Mesenchymal stem cell (in vitro differentiated cells and primary cell): ENCODE measurements at regions not wholly inside any gene's neighbourhood (a gene's known extent, or its start where the extent isn't known, plus 50 kb on each side); places are given as distances from the start of the nearest gene placed in this dataset.

Experiments
- DNase-seq: peaks from one replicate; pipeline ENCODE4 v3.0.0-alpha.2; 2013
- H2AFZ ChIP-seq: one replicate; pipeline ENCODE4 v1.6.1; 2013; ENCODE audit warnings: low read depth, mild to moderate bottlenecking, control low read depth, inconsistent platforms, low read length, moderate library complexity
- H2AK5ac ChIP-seq: 2 replicates; pipeline ENCODE4 v1.6.1; 2013; ENCODE audit warnings: low read length, moderate library complexity, mild to moderate bottlenecking, inconsistent platforms; ENCODE audit not compliant: severe bottlenecking
- H2BK120ac ChIP-seq: one replicate; pipeline ENCODE4 v1.6.1; 2013; ENCODE audit warnings: low read depth, mild to moderate bottlenecking, inconsistent platforms, low read length, moderate library complexity
- H2BK12ac ChIP-seq, 2 experiments: one replicate each; pipeline ENCODE4 v1.6.1; 2013; ENCODE audit warnings: inconsistent platforms in 2 of 2, low read length in 2 of 2, mild to moderate bottlenecking in 2 of 2, moderate library complexity in 2 of 2, control low read depth in 1 of 2
- H2BK15ac ChIP-seq: one replicate; pipeline ENCODE4 v1.6.1; 2013; ENCODE audit warnings: mild to moderate bottlenecking, low read depth, inconsistent platforms; ENCODE audit not compliant: poor library complexity, severe bottlenecking
- H2BK5ac ChIP-seq: 2 replicates; pipeline ENCODE4 v1.6.1; 2013; ENCODE audit warnings: low read depth, mild to moderate bottlenecking, low read length, control low read depth, inconsistent platforms; ENCODE audit not compliant: poor library complexity, severe bottlenecking
- H3K14ac ChIP-seq, 2 experiments: one replicate each; pipeline ENCODE4 v1.6.1; 2013; ENCODE audit warnings: inconsistent platforms in 2 of 2, low read length in 2 of 2, control low read depth in 1 of 2, mild to moderate bottlenecking in 1 of 2, moderate library complexity in 1 of 2
- H3K18ac ChIP-seq, 2 experiments: one replicate each; pipeline ENCODE4 v1.6.1; 2013; ENCODE audit warnings: inconsistent platforms in 2 of 2, low read length in 2 of 2, control low read depth in 1 of 2, low read depth in 1 of 2, mild to moderate bottlenecking in 1 of 2
- H3K23ac ChIP-seq, 2 experiments: one replicate each; pipeline ENCODE4 v1.6.1; 2013; ENCODE audit warnings: inconsistent platforms in 2 of 2, low read length in 2 of 2, mild to moderate bottlenecking in 2 of 2, moderate library complexity in 2 of 2, control low read depth in 1 of 2
- H3K27ac ChIP-seq: 2 replicates; pipeline ENCODE4 v1.5.1; 2013; ENCODE audit warnings: mild to moderate bottlenecking, moderate library complexity, low read length, control low read depth, inconsistent platforms; ENCODE audit not compliant: poor library complexity, severe bottlenecking
- H3K27me3 ChIP-seq, 2 experiments: 2 replicates each; pipeline versions ENCODE4 v1.6.1 to v1.7.0; 2013; ENCODE audit warnings: low read length in 2 of 2, mild to moderate bottlenecking in 2 of 2, moderate library complexity in 2 of 2, control low read depth in 1 of 2, inconsistent platforms in 1 of 2; ENCODE audit not compliant: control insufficient read depth in 1 of 2, insufficient read depth in 1 of 2
- H3K36me3 ChIP-seq, 2 experiments: 2 replicates each; pipeline versions ENCODE4 v1.6.1 to v1.7.0; 2013; ENCODE audit warnings: low read length in 2 of 2, control low read depth in 1 of 2, inconsistent platforms in 1 of 2, low read depth in 1 of 2, mild to moderate bottlenecking in 1 of 2; ENCODE audit not compliant: insufficient read depth in 2 of 2, control insufficient read depth in 1 of 2
- H3K4ac ChIP-seq, 2 experiments: one replicate each; pipeline ENCODE4 v1.6.1; 2013; ENCODE audit warnings: inconsistent platforms in 2 of 2, low read length in 2 of 2, mild to moderate bottlenecking in 2 of 2, moderate library complexity in 2 of 2, control low read depth in 1 of 2, low read depth in 1 of 2
- H3K4me1 ChIP-seq: 2 replicates; pipeline ENCODE4 v1.6.1; 2013; ENCODE audit warnings: low read depth, low read length, control low read depth; ENCODE audit not compliant: control insufficient read depth, insufficient read depth
- H3K4me2 ChIP-seq: 2 replicates; pipeline ENCODE4 v1.6.1; 2013; ENCODE audit warnings: low read length, mild to moderate bottlenecking, inconsistent platforms; ENCODE audit not compliant: poor library complexity, severe bottlenecking
- H3K4me3 ChIP-seq, 2 experiments: 2 replicates each; pipeline versions ENCODE4 v1.5.1 to v1.7.0; 2013; ENCODE audit warnings: low read length in 2 of 2, mild to moderate bottlenecking in 2 of 2, control low read depth in 1 of 2, low read depth in 1 of 2; ENCODE audit not compliant: insufficient read depth in 1 of 2
- H3K79me1 ChIP-seq: replicated peaks from 2 replicates; pipeline ENCODE4 v1.6.1; 2013; ENCODE audit warnings: mild to moderate bottlenecking, control low read depth, low read length, inconsistent platforms; ENCODE audit not compliant: poor library complexity, severe bottlenecking
- H3K9ac ChIP-seq: 2 replicates; pipeline ENCODE4 v1.7.0; 2013; ENCODE audit warnings: mild to moderate bottlenecking, low read length, moderate library complexity
- H3K9me3 ChIP-seq: 2 replicates; pipeline ENCODE4 v1.7.0; 2013; ENCODE audit warnings: mild to moderate bottlenecking, low read length; ENCODE audit not compliant: control insufficient read depth
- H4K8ac ChIP-seq: one replicate; pipeline ENCODE4 v1.6.1; 2013; ENCODE audit warnings: inconsistent platforms, mild to moderate bottlenecking, low read length, moderate library complexity
- H4K91ac ChIP-seq: one replicate; pipeline ENCODE4 v1.6.1; 2013; ENCODE audit warnings: mild to moderate bottlenecking, low read length, inconsistent platforms
- WGBS: methylation state at CpG from one replicate; pipeline ENCODE4 v1.1.7; 2013; ENCODE audit warnings: mixed read lengths; 5-methylcytosine and 5-hydroxymethylcytosine counted together

- H3K4me2 ChIP-seq, result no peak overlapping the region
- H3K14ac ChIP-seq, result no peak overlapping the region
- no peak overlapping the region for H3K4me3 ChIP-seq
- no peak overlapping the region for H2AK5ac ChIP-seq
- no peak overlapping the region for H3K23ac ChIP-seq
- H2AFZ ChIP-seq, result no peak overlapping the region
- H3K9me3 ChIP-seq, result no peaks in the 10 kb centered on the region
- H2BK12ac ChIP-seq, result no peak overlapping the region
- H2BK15ac ChIP-seq, result no peak overlapping the region
- no peak overlapping the region for H4K8ac ChIP-seq
- H3K27me3 ChIP-seq, result no peaks in the 10 kb centered on the region
- no peak overlapping the region for H3K4ac ChIP-seq
- H3K18ac ChIP-seq, result no peak overlapping the region
- H3K79me1 ChIP-seq, result no peaks in the 10 kb centered on the region
- 91% methylated on average over 4 of the region's 4 CpGs for WGBS
- H3K36me3 ChIP-seq, result no peaks in the 10 kb centered on the region
- no peak overlapping the region for H3K27ac ChIP-seq
- no peak overlapping the region for H4K91ac ChIP-seq
- H3K4me1 ChIP-seq, result no peaks in the 10 kb centered on the region
- H2BK120ac ChIP-seq, result no peak overlapping the region
- no peak overlapping the region for H3K9ac ChIP-seq
- no peak overlapping the region for H2BK5ac ChIP-seq
- DNase-seq, result no peak
These were observed 1194.1 kb downstream of the EFNA5 start for GRCh38 chr5:106476630-106477029.

GRCh38 chr5:106474066-106474465 is 1196.7 kb downstream of the EFNA5 start:
- no peak overlapping the region for H3K23ac ChIP-seq
- no peaks in the 10 kb centered on the region for H3K27me3 ChIP-seq
- H3K18ac ChIP-seq, result no peak overlapping the region
- no peak overlapping the region for H3K27ac ChIP-seq
- no peak overlapping the region for H2BK12ac ChIP-seq
- no peak overlapping the region for H2BK15ac ChIP-seq
- H3K4me3 ChIP-seq, result no peak overlapping the region
- no peak overlapping the region for H3K4me2 ChIP-seq
- no peak overlapping the region for H2BK120ac ChIP-seq
- no peak overlapping the region for H3K9ac ChIP-seq
- H2AK5ac ChIP-seq, result no peak overlapping the region
- DNase-seq, result no peak
- H3K36me3 ChIP-seq, result no peaks in the 10 kb centered on the region
- no peak overlapping the region for H2AFZ ChIP-seq
- H3K14ac ChIP-seq, result no peak overlapping the region
- no peak overlapping the region for H4K91ac ChIP-seq
- no peak overlapping the region for H2BK5ac ChIP-seq
- H3K9me3 ChIP-seq, result peaks cover under 1% of the 10 kb centered on the region
- H3K79me1 ChIP-seq, result no peaks in the 10 kb centered on the region
- no peak overlapping the region for H4K8ac ChIP-seq
- H3K4me1 ChIP-seq, result no peaks in the 10 kb centered on the region
- H3K4ac ChIP-seq, result no peak overlapping the region

- Histone ChIP-seq H3K4me2 (no peak overlapping the region), H3K4ac (no peak overlapping the region), H3K36me3 (no peaks in the 10 kb centered on the region), H2BK120ac (no peak overlapping the region), H2AFZ (no peak overlapping the region), H2BK5ac (no peak overlapping the region), H3K4me3 (no peak overlapping the region), H4K91ac (no peak overlapping the region), H3K14ac (no peak overlapping the region), H3K18ac (no peak overlapping the region), H3K27ac (no peak overlapping the region), H3K79me1 (no peaks in the 10 kb centered on the region), H2AK5ac (no peak overlapping the region), H3K9me3 (no peaks in the 10 kb centered on the region), H3K9ac (no peak overlapping the region), H3K23ac (no peak overlapping the region), H2BK12ac (no peak overlapping the region), H2BK15ac (no peak overlapping the region), H3K27me3 (no peaks in the 10 kb centered on the region), H3K4me1 (no peaks in the 10 kb centered on the region), H4K8ac (no peak overlapping the region)
- no peak for DNase-seq
- WGBS, result 100% methylated on average over 2 of the region's 4 CpGs
These were observed 1211.2 kb downstream of the EFNA5 start for GRCh38 chr5:106459541-106459940.

GRCh38 chr5:106454651-106455415 is 1215.9 kb downstream of the EFNA5 start:
- no peak overlapping the region for H3K4ac ChIP-seq
- no peaks in the 10 kb centered on the region for H3K9me3 ChIP-seq
- H3K9ac ChIP-seq, result no peak overlapping the region
- no peak overlapping the region for H3K14ac ChIP-seq
- H4K91ac ChIP-seq, result no peak overlapping the region
- no peaks in the 10 kb centered on the region for H3K36me3 ChIP-seq
- H3K18ac ChIP-seq, result no peak overlapping the region
- DNase-seq, result peak; percentile 47
- no peak overlapping the region for H2BK120ac ChIP-seq
- H3K4me3 ChIP-seq, result no peak overlapping the region
- H2BK15ac ChIP-seq, result no peak overlapping the region
- H2AK5ac ChIP-seq, result no peak overlapping the region
- H3K27me3 ChIP-seq, result no peaks in the 10 kb centered on the region
- H3K27ac ChIP-seq, result no peak overlapping the region
- no peaks in the 10 kb centered on the region for H3K4me1 ChIP-seq
- no peak overlapping the region for H2BK5ac ChIP-seq
- H4K8ac ChIP-seq, result no peak overlapping the region
- 9% methylated on average over 3 of the region's 3 CpGs for WGBS
- H3K23ac ChIP-seq, result no peak overlapping the region
- H2BK12ac ChIP-seq, result no peak overlapping the region
- no peak overlapping the region for H3K4me2 ChIP-seq
- H3K79me1 ChIP-seq, result no peaks in the 10 kb centered on the region
- no peak overlapping the region for H2AFZ ChIP-seq
